ENCODE measurements at regions not wholly inside any gene's neighbourhood (a gene's known extent, or its start where the extent isn't known, plus 50 kb on each side); places are given as distances from the start of the nearest gene placed in this dataset.

- TF ChIP-seq CTCF (IDR thresholded peaks at IDR 0.05; ENCODE audit: low read depth, low read length, missing input control) (peak; percentile 14), SP1 (IDR thresholded peaks at IDR 0.05) (no peak), REST (IDR thresholded peaks at IDR 0.05) (peak; percentile 18), GABPA (IDR thresholded peaks at IDR 0.05 in 1 of 2, conservative IDR thresholded peaks at IDR 0.05 in 1 of 2) (no peak), RAD21 (IDR thresholded peaks at IDR 0.05) (no peak), MAX (IDR thresholded peaks at IDR 0.05) (peak; percentile 22), EGR1 (IDR thresholded peaks at IDR 0.05; ENCODE audit: low read depth in 2 of 2) (no peak), FOXA1 (IDR thresholded peaks at IDR 0.05) (no peak), YY1 (IDR thresholded peaks at IDR 0.05) (peak; percentile 32), ATF3 (IDR thresholded peaks at IDR 0.05) (no peak), ZBTB33 (IDR thresholded peaks at IDR 0.05) (no peak), TAF1 (conservative IDR thresholded peaks at IDR 0.05) (no peak)
Measured at GRCh38 chr18:46419391-46420141, 237.5 kb downstream of the LOXHD1 start.

Data from liver (tissue), 3 donors.